Glutamatergic neuron (in vitro differentiated cells): ENCODE measurements at regions not wholly inside any gene's neighbourhood (a gene's known extent, or its start where the extent isn't known, plus 50 kb on each side); places are given as distances from the start of the nearest gene placed in this dataset.
A peak's percentile ranks its signal among the peaks of the same experiment; 100 is the strongest.

ENCODE experiments used
- DNase-seq: peaks from one replicate; pipeline ENCODE4 v3.0.0; 2022
- H3K27ac Mint-ChIP-seq: one replicate; pipeline ENCODE4 v1.8.0; 2020; ENCODE audit warnings: mild to moderate bottlenecking, mixed read lengths, inconsistent platforms; ENCODE audit not compliant: unreplicated experiment
- H3K27me3 Mint-ChIP-seq: one replicate; pipeline ENCODE4 v1.8.0; 2020; ENCODE audit warnings: mild to moderate bottlenecking, moderate library complexity, mixed read lengths, inconsistent platforms; ENCODE audit not compliant: unreplicated experiment
- H3K36me3 Mint-ChIP-seq: one replicate; pipeline ENCODE4 v1.8.0; 2020; ENCODE audit warnings: mild to moderate bottlenecking, mixed read lengths, inconsistent platforms; ENCODE audit not compliant: unreplicated experiment
- H3K4me1 Mint-ChIP-seq: one replicate; pipeline ENCODE4 v1.8.0; 2020; ENCODE audit warnings: mild to moderate bottlenecking, low read depth, mixed read lengths, inconsistent platforms; ENCODE audit not compliant: unreplicated experiment
- H3K4me3 Mint-ChIP-seq: one replicate; pipeline ENCODE4 v1.8.0; 2020; ENCODE audit warnings: mild to moderate bottlenecking, mixed read lengths, inconsistent platforms; ENCODE audit not compliant: unreplicated experiment
- H3K9me3 Mint-ChIP-seq: one replicate; pipeline ENCODE4 v1.8.0; 2020; ENCODE audit warnings: mild to moderate bottlenecking, moderate library complexity, mixed read lengths, inconsistent platforms; ENCODE audit not compliant: unreplicated experiment
- TF ChIP-seq, protein P1 (sequence below): fragments of 200-600 bp; sonication (generic); IDR thresholded peaks from one replicate; pipeline ENCODE4 v1.5.0; 2021; ENCODE audit not compliant: partially characterized antibody, unreplicated experiment

DNA sequence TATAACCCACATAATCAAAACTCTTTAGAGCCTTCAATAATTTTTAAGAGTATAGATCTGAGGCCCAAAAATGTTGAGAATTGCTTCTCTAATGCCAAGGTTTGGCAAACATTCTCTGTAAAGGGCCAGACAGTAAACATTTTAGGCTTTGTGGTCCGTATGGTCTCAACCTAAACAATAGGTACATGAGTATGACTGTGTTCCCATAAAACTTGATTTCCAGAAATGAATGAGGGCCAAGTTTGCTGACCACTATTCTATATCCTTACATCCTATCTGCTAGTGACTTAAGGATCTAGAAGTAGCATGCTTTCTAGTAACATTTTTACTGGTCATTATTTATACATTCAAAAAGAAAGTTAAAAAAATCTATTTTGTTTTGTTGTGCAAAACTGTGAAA, 58.9 kb downstream of the MPP7 start:
- H3K4me1 Mint-ChIP-seq = peaks cover 17% of the 10 kb centered on the region
- TF ChIP-seq, protein P1, sequence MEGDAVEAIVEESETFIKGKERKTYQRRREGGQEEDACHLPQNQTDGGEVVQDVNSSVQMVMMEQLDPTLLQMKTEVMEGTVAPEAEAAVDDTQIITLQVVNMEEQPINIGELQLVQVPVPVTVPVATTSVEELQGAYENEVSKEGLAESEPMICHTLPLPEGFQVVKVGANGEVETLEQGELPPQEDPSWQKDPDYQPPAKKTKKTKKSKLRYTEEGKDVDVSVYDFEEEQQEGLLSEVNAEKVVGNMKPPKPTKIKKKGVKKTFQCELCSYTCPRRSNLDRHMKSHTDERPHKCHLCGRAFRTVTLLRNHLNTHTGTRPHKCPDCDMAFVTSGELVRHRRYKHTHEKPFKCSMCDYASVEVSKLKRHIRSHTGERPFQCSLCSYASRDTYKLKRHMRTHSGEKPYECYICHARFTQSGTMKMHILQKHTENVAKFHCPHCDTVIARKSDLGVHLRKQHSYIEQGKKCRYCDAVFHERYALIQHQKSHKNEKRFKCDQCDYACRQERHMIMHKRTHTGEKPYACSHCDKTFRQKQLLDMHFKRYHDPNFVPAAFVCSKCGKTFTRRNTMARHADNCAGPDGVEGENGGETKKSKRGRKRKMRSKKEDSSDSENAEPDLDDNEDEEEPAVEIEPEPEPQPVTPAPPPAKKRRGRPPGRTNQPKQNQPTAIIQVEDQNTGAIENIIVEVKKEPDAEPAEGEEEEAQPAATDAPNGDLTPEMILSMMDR = no peak
- no peak overlapping the region for H3K27ac Mint-ChIP-seq
- H3K4me3 Mint-ChIP-seq = no peak overlapping the region
- no peak for DNase-seq
- peaks cover 8% of the 10 kb centered on the region for H3K9me3 Mint-ChIP-seq
- peaks cover 6% of the 10 kb centered on the region for H3K36me3 Mint-ChIP-seq
- no peaks in the 10 kb centered on the region for H3K27me3 Mint-ChIP-seq

DNA sequence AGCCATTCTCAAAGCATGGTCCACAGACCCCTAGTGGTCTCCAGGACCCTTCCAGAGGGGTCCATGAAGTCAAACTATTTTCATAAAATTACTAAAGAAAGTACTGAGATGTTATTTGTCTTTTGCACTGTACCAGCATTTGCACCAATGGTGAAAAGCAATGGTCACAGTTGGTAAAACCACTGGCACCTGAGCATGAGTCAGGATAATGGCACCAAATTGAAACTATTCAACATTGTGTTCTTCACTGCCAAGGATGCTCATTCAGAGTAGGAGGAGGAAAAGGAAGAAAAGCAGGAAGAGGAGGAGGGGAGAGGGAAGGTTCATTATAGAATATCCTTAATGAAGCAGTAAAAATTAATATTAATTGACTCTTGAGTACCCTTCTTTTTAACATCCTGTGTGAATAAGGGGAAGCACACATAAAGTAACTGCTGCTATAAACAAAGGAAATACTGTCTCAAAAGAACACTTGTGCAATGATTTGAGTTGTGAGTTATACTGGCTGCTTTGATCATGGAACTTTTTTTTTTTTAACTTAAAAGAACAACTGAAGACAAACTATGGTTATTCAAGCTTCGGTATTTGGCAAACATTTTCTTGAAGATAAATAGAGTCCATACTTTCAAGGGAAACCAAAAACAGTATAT, 60.2 kb downstream of the MPP7 start:
- DNase-seq = no peak
- H3K27me3 Mint-ChIP-seq = no peaks in the 10 kb centered on the region
- H3K4me1 Mint-ChIP-seq = peaks cover 10% of the 10 kb centered on the region
- peaks cover 4% of the 10 kb centered on the region for H3K9me3 Mint-ChIP-seq
- TF ChIP-seq, protein P1 = no peak
- H3K4me3 Mint-ChIP-seq = no peak overlapping the region
- H3K27ac Mint-ChIP-seq = no peak overlapping the region
- peaks cover 6% of the 10 kb centered on the region for H3K36me3 Mint-ChIP-seq

DNA sequence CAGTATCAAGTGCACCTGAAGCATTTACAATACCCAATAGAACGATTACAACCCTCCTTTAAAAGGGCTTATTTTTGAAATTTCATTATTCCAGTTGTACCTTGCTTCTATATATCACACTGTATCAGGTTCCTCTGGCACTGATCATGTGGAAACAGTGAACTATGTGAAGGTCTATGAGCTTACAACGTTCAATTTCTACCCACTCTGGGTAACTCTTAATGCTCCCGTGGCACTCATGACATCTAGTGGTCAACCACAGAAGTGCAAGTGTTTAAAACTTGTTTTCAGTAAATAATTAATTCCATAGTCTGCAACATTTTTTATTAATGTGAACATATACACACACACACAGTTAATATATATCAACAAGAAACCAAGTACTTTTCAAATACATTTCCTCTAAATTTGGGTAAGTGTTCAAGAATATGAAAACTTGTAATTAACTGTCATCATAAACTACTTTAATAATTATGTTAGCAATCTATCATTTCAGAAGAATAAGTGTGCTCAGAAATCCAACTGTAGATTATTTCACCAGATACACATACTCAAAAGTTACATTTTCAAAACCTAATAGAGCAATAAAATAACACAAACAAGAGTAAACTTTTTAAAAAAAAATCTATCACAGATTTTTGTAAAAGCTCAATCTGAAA, 61.0 kb downstream of the MPP7 start:
- Mint-ChIP-seq H3K27ac (no peak overlapping the region), H3K4me1 (peaks cover 8% of the 10 kb centered on the region), H3K36me3 (peaks cover 6% of the 10 kb centered on the region), H3K9me3 (peaks cover 3% of the 10 kb centered on the region), H3K4me3 (no peak overlapping the region), H3K27me3 (no peaks in the 10 kb centered on the region)
- DNase-seq = peak; percentile 35
- TF ChIP-seq, protein P1 = peak; percentile 95

DNA sequence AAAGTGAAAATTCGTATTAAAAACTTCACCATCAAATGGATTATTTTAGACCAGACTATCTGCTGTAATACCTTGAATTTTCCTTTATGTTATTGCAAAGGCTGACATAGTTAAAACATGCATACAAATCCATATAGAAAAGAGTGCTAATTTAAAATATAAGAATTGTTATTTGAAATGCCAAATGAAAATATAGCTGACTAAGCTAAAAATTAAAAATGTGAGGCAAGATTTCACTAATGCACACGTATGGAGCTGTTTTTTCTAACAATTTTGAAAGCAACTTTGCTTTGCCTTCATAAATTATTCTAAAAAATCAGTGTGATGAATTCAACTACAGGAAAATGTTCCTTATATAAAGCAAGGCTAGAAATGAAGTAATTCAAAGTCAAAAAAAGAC, 62.5 kb downstream of the MPP7 start:
- Mint-ChIP-seq H3K9me3 (no peaks in the 10 kb centered on the region), H3K36me3 (no peaks in the 10 kb centered on the region), H3K27me3 (no peaks in the 10 kb centered on the region), H3K4me3 (no peak overlapping the region), H3K27ac (no peak overlapping the region), H3K4me1 (peaks cover 8% of the 10 kb centered on the region)
- TF ChIP-seq, protein P1 = no peak
- DNase-seq = no peak

DNA sequence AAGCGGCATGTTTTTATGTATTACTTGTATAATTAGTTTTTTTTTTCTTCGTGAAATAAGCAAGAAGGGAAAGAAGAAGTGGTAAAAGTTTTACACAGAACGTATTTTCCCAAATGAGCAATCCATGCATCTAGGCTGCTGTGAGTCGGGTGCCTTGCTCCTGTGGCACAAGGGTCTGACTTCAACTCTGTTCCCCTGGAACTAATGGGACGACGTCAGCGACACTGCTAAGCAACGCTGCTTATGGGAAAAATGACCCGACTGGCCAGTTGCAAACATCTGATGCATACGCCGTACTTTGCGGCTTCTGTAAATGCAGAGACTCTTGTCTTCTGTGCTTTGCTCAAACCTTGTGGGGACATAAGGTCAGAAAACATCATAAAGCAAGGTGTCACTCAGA, 66.3 kb downstream of the MPP7 start:
- no peaks in the 10 kb centered on the region for H3K9me3 Mint-ChIP-seq
- H3K36me3 Mint-ChIP-seq = no peaks in the 10 kb centered on the region
- DNase-seq = peak; percentile 23
- TF ChIP-seq, protein P1 = no peak
- no peaks in the 10 kb centered on the region for H3K27me3 Mint-ChIP-seq
- H3K4me3 Mint-ChIP-seq = no peak overlapping the region
- H3K27ac Mint-ChIP-seq = no peak overlapping the region
- peaks cover 6% of the 10 kb centered on the region for H3K4me1 Mint-ChIP-seq
